Astrocyte (in vitro differentiated cells and primary cell): ENCODE measurements at regions not wholly inside any gene's neighbourhood (a gene's known extent, or its start where the extent isn't known, plus 50 kb on each side); places are given as distances from the start of the nearest gene placed in this dataset.

Experiments used
- DNase-seq: peaks from one replicate; pipeline ENCODE4 v3.0.0-alpha.2; 2010; ENCODE audit warnings: low read depth
- FAIRE-seq: peaks from 2 replicates; lab custom pipeline; 2011; peaks lifted over from hg19 to GRCh38; lab: Jason Lieb, UNC
- H2AFZ ChIP-seq: 2 replicates; pipeline ENCODE4 v1.6.0; 2012; ENCODE audit warnings: low read depth, low read length, inconsistent platforms
- H3K27ac ChIP-seq: 2 replicates; pipeline ENCODE4 v1.5.1; 2011; ENCODE audit warnings: low read depth, low read length, inconsistent platforms
- H3K27me3 ChIP-seq: 2 replicates; pipeline ENCODE4 v1.6.0; 2011; ENCODE audit warnings: low read length, inconsistent platforms; ENCODE audit not compliant: insufficient read depth
- H3K36me3 ChIP-seq: 2 replicates; pipeline ENCODE4 v1.5.1; 2011; ENCODE audit warnings: low read length, inconsistent platforms; ENCODE audit not compliant: insufficient read depth
- H3K4me1 ChIP-seq: 2 replicates; pipeline ENCODE4 v1.5.1; 2011; ENCODE audit warnings: low read length, inconsistent platforms; ENCODE audit not compliant: insufficient read depth
- H3K4me2 ChIP-seq: 2 replicates; pipeline ENCODE4 v1.6.0; 2012; ENCODE audit warnings: low read length, inconsistent platforms
- H3K4me3 ChIP-seq: 2 replicates; pipeline ENCODE4 v1.5.1; 2011; ENCODE audit warnings: low read depth, mild to moderate bottlenecking, low read length, inconsistent platforms; ENCODE audit not compliant: insufficient read depth
- H3K79me2 ChIP-seq: 2 replicates; pipeline ENCODE4 v1.6.0; 2012; ENCODE audit warnings: mild to moderate bottlenecking, low read length, inconsistent platforms; ENCODE audit not compliant: insufficient read depth
- H3K9ac ChIP-seq: 2 replicates; pipeline ENCODE4 v1.6.0; 2012; ENCODE audit warnings: mild to moderate bottlenecking, low read length, inconsistent platforms
- H3K9me3 ChIP-seq: 2 replicates; pipeline ENCODE4 v1.5.1; 2012; ENCODE audit warnings: low read depth, mild to moderate bottlenecking, low read length, inconsistent platforms; ENCODE audit not compliant: insufficient read depth
- H4K20me1 ChIP-seq: 2 replicates; pipeline ENCODE4 v1.6.0; 2012; ENCODE audit warnings: low read length, inconsistent platforms; ENCODE audit not compliant: insufficient read depth
- H3K27ac Mint-ChIP-seq: one replicate; pipeline ENCODE4 v1.8.0; 2021; ENCODE audit warnings: mild to moderate bottlenecking, mixed read lengths; ENCODE audit not compliant: unreplicated experiment
- H3K27me3 Mint-ChIP-seq: one replicate; pipeline ENCODE4 v1.8.0; 2021; ENCODE audit warnings: low read depth, mixed read lengths; ENCODE audit not compliant: unreplicated experiment
- H3K36me3 Mint-ChIP-seq: one replicate; pipeline ENCODE4 v1.8.0; 2021; ENCODE audit warnings: low read depth, mixed read lengths; ENCODE audit not compliant: unreplicated experiment
- H3K4me1 Mint-ChIP-seq: one replicate; pipeline ENCODE4 v1.8.0; 2021; ENCODE audit warnings: low read depth, mixed read lengths; ENCODE audit not compliant: unreplicated experiment
- H3K4me3 Mint-ChIP-seq: one replicate; pipeline ENCODE4 v1.8.0; 2021; ENCODE audit warnings: mild to moderate bottlenecking, moderate library complexity, mixed read lengths; ENCODE audit not compliant: unreplicated experiment
- H3K9me3 Mint-ChIP-seq: one replicate; pipeline ENCODE4 v1.8.0; 2021; ENCODE audit warnings: mild to moderate bottlenecking, mixed read lengths; ENCODE audit not compliant: unreplicated experiment
- CTCF ChIP-seq: IDR thresholded peaks from 2 replicates; pipeline ENCODE4 v1.5.1; 2011; ENCODE audit warnings: low read depth, mild to moderate bottlenecking, inconsistent platforms, low read length, moderate library complexity; ENCODE audit not compliant: insufficient read depth
- EZH2 ChIP-seq: IDR thresholded peaks from 2 replicates; pipeline ENCODE4 v1.6.1; 2012; ENCODE audit warnings: mild to moderate bottlenecking, low read length, inconsistent platforms; ENCODE audit not compliant: insufficient read depth

- H3K79me2 ChIP-seq, result no peaks in the 10 kb centered on the region
- no peaks in the 10 kb centered on the region for H3K36me3 Mint-ChIP-seq
- no peaks in the 10 kb centered on the region for H3K4me1 ChIP-seq
- H3K27ac Mint-ChIP-seq, result no peak overlapping the region
- H2AFZ ChIP-seq, result no peak overlapping the region
- H3K9ac ChIP-seq, result no peak overlapping the region
- no peaks in the 10 kb centered on the region for H3K36me3 ChIP-seq
- FAIRE-seq (no peak), DNase-seq (no peak)
- no peak overlapping the region for H3K4me3 ChIP-seq
- no peaks in the 10 kb centered on the region for H3K9me3 ChIP-seq
- H3K9me3 Mint-ChIP-seq, result peaks cover 8% of the 10 kb centered on the region
- no peaks in the 10 kb centered on the region for H3K4me1 Mint-ChIP-seq
- H3K27ac ChIP-seq, result no peak overlapping the region
- peaks cover 8% of the 10 kb centered on the region for H3K27me3 Mint-ChIP-seq
- H4K20me1 ChIP-seq, result no peaks in the 10 kb centered on the region
- no peak overlapping the region for H3K4me2 ChIP-seq
- H3K4me3 Mint-ChIP-seq, result no peak overlapping the region
- H3K27me3 ChIP-seq, result no peaks in the 10 kb centered on the region
- TF ChIP-seq EZH2 (no peak), CTCF (no peak)
These were observed 153.6 kb downstream of the DIRAS2 start for GRCh38 chr9:90489066-90489465.

GRCh38 chr9:90499761-90500160, 142.9 kb downstream of the DIRAS2 start:
- Mint-ChIP-seq H3K36me3 (no peaks in the 10 kb centered on the region), H3K4me1 (no peaks in the 10 kb centered on the region), H3K27ac (no peak overlapping the region), H3K27me3 (peaks cover 2% of the 10 kb centered on the region), H3K9me3 (peaks cover 11% of the 10 kb centered on the region), H3K4me3 (no peak overlapping the region)
- Histone ChIP-seq H3K9me3 (no peaks in the 10 kb centered on the region), H3K4me2 (no peak overlapping the region), H4K20me1 (no peaks in the 10 kb centered on the region), H3K36me3 (no peaks in the 10 kb centered on the region), H2AFZ (no peak overlapping the region), H3K27ac (no peak overlapping the region), H3K79me2 (no peaks in the 10 kb centered on the region), H3K4me1 (no peaks in the 10 kb centered on the region), H3K27me3 (no peaks in the 10 kb centered on the region), H3K4me3 (no peak overlapping the region), H3K9ac (no peak overlapping the region)
- FAIRE-seq (no peak), DNase-seq (no peak)
- TF ChIP-seq EZH2 (no peak), CTCF (no peak)

GRCh38 chr9:90502134-90502533, 140.5 kb downstream of the DIRAS2 start:
- H3K27ac ChIP-seq, result no peak overlapping the region
- no peak overlapping the region for H3K4me3 ChIP-seq
- DNase-seq (no peak), FAIRE-seq (no peak)
- H3K79me2 ChIP-seq, result no peaks in the 10 kb centered on the region
- Mint-ChIP-seq H3K27me3 (no peaks in the 10 kb centered on the region), H3K9me3 (peaks cover 7% of the 10 kb centered on the region), H3K27ac (no peak overlapping the region), H3K4me3 (no peak overlapping the region), H3K36me3 (no peaks in the 10 kb centered on the region), H3K4me1 (peaks cover 4% of the 10 kb centered on the region)
- no peaks in the 10 kb centered on the region for H3K27me3 ChIP-seq
- H3K9ac ChIP-seq, result no peak overlapping the region
- H3K9me3 ChIP-seq, result no peaks in the 10 kb centered on the region
- no peaks in the 10 kb centered on the region for H4K20me1 ChIP-seq
- H3K36me3 ChIP-seq, result no peaks in the 10 kb centered on the region
- no peak overlapping the region for H3K4me2 ChIP-seq
- TF ChIP-seq CTCF, result no peak
- TF ChIP-seq EZH2, result no peak
- no peak overlapping the region for H2AFZ ChIP-seq
- H3K4me1 ChIP-seq, result no peaks in the 10 kb centered on the region
